ENCODE measurements at regions not wholly inside any gene's neighbourhood (a gene's known extent, or its start where the extent isn't known, plus 50 kb on each side); places are given as distances from the start of the nearest gene placed in this dataset.

DNA sequence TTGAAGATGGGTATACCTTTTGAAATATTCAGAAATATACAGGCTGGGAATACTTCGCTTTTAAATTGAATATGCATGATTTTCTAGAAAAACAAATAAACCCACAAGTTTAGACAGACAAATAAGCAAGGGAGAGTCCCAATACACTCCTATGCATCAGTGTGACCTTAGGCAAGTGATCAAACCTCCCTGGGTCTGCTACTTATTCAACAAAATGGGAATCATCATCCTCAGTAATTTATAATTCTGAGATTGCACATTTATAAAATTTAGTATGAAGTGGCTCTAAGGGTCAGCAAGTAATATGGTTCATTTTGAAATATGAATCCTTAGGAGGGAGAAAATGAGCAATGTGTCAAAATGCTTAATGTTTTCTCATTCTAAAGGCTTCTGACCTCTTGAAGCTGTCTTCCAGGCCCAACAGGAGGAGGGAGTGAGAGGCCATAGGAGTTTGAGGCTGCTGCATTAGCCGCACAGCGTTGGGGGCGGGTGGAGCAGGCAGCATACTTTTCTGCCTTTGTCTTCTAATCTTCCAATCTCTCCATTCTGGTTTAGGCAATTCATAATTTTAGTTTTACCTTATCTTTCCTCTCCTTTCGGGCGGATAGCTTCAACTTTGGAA is 155.1 kb downstream of the TRIB2 start:
- no peak for TF ChIP-seq POLR2A (IDR thresholded peaks at IDR 0.05; ENCODE audit: low read depth, low read length)
- DNase-seq (ENCODE audit: insufficient read length, low spot score) (no peak), FAIRE-seq (no peak)

GRCh38 chr2:12877761-12878160 is 161.0 kb downstream of the TRIB2 start:
- no peak for FAIRE-seq
- DNase-seq (ENCODE audit: insufficient read length, low spot score) = no peak
- no peak for TF ChIP-seq POLR2A (IDR thresholded peaks at IDR 0.05; ENCODE audit: low read depth, low read length)

- FAIRE-seq (no peak), DNase-seq (ENCODE audit: insufficient read length, low spot score) (no peak)
- TF ChIP-seq POLR2A (IDR thresholded peaks at IDR 0.05; ENCODE audit: low read depth, low read length) = no peak
These were observed 162.9 kb downstream of the TRIB2 start for GRCh38 chr2:12879649-12880048.

- DNase-seq (ENCODE audit: insufficient read length, low spot score) = no peak
- FAIRE-seq = no peak
- no peak for TF ChIP-seq POLR2A (IDR thresholded peaks at IDR 0.05; ENCODE audit: low read depth, low read length)
These were observed 165.2 kb downstream of the TRIB2 start for GRCh38 chr2:12881952-12882351.

DNA sequence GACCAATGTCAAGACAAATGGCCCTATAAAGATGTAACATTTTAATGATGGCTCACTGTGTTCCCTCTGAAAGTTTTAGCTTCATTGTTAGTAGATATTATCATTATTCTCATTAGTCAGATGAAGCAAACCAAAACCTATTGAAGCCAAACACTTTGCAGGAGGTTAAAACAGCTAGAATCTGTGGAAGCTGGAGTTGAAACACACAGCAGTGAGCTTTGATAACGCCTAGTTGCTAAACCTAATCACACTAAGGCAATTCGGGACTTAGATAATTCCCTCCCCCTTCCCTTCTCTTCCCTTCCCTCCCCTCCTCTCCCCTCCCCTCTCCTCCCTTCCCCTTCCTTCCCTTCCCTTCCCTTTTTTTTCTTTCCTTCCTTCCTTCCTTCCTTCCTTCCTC is 165.7 kb downstream of the TRIB2 start:
- DNase-seq (ENCODE audit: insufficient read length, low spot score) = no peak
- no peak for TF ChIP-seq POLR2A (IDR thresholded peaks at IDR 0.05; ENCODE audit: low read depth, low read length)
- no peak for FAIRE-seq

GRCh38 chr2:12883906-12884305 is 167.2 kb downstream of the TRIB2 start:
- TF ChIP-seq POLR2A (IDR thresholded peaks at IDR 0.05; ENCODE audit: low read depth, low read length) = no peak
- FAIRE-seq (no peak), DNase-seq (ENCODE audit: insufficient read length, low spot score) (no peak)

DNA sequence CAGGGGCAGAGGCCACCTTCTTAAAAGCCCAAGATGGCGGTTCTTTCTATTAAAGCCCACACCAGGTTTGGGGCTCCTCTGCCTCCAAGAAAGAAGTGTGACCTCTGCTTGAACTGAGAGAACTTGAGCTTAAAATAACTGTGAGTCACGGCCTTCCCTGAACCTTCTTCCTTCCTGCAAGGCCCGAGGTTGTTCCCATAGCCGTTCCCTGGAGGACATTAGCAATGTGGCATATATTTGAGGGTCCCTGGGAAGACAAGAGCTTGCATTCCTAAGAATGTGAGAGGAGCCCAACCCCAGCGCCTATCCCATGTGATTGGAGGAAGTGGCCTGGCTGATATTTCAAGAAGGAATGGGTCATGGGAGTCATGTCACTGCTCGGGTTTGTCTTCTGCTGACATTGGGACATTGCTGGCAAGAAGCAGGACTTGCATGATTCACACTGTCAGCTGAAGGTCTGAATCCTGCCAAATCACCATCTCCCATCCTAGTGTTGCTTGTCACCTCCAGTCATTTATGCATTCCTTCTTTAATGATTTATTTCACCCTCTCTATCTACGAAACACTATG is 168.1 kb downstream of the TRIB2 start:
- no peak for TF ChIP-seq POLR2A (IDR thresholded peaks at IDR 0.05; ENCODE audit: low read depth, low read length)
- DNase-seq (ENCODE audit: insufficient read length, low spot score) = peak; percentile 41
- FAIRE-seq = peak; percentile 80

DNA sequence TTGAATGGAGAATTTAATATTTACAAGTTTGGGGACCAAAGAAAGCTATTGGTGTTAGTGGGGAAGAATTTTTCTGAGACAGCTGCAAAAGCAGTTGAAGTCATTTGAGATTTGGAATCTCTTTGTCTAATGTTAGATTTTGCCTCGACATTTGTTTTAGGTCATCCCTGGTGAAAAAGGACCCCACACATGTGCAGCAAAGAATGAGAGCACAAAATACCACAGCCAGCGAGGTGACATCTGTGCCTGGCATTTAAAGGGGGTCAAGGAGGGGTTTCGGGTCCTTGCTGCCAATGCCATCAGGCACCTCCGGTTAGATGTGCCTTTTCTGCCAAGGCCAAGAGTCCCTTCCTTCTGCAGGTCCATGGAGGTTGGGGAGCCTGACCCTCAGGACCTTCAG is 173.3 kb downstream of the TRIB2 start:
- TF ChIP-seq POLR2A (IDR thresholded peaks at IDR 0.05; ENCODE audit: low read depth, low read length) = no peak
- DNase-seq (ENCODE audit: insufficient read length, low spot score) (no peak), FAIRE-seq (no peak)

GRCh38 chr2:12890481-12890991 is 173.8 kb downstream of the TRIB2 start:
- no peak for TF ChIP-seq POLR2A (IDR thresholded peaks at IDR 0.05; ENCODE audit: low read depth, low read length)
- no peak for DNase-seq (ENCODE audit: insufficient read length, low spot score)
- no peak for FAIRE-seq

- DNase-seq (ENCODE audit: insufficient read length, low spot score) (no peak), FAIRE-seq (no peak)
- no peak for TF ChIP-seq POLR2A (IDR thresholded peaks at IDR 0.05; ENCODE audit: low read depth, low read length)
These were observed 178.3 kb downstream of the TRIB2 start for GRCh38 chr2:12895017-12895416.

- no peak for FAIRE-seq
- no peak for TF ChIP-seq POLR2A (IDR thresholded peaks at IDR 0.05; ENCODE audit: low read depth, low read length)
- DNase-seq (ENCODE audit: insufficient read length, low spot score) = no peak
These were observed 179.7 kb downstream of the TRIB2 start for GRCh38 chr2:12896318-12896982.

DNA sequence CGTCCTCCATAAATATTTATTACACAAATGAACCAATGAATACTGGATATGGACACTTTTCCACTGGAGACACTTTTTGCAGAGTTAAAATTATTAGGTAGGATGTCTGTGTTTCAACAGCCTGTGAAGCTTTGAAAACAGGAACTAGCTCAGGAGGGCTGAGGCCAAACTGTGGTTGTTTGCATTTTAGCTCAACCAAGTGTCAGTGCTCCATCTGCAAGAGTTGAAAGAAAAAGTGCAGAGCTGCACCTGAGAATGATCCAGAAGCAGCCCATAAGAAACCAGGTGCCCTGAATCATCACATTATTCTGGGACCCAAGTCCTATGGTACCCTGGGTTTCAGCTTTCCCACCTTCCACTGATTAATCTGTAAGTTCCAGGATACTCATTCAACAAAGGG is 180.4 kb downstream of the TRIB2 start:
- no peak for DNase-seq (ENCODE audit: insufficient read length, low spot score)
- TF ChIP-seq POLR2A (IDR thresholded peaks at IDR 0.05; ENCODE audit: low read depth, low read length) = no peak
- no peak for FAIRE-seq

DNA sequence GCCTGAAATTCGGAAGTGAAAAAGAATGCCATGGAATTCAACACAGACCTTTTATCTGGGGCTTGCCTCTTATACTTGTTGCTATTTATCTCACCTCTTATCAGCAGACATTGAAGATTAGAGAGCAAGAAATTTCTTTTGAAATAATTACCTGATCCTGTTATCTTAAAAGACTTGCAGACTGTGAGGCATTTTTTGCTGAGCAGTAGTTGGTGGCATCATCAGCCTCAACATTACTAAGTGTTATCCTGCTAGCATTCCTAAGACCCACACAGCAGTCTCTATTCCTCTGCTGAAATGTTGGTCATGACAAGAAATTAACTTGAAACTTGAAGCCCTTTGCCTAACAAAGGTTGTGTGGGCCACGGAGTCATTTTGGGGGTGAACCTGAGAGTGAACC is 186.5 kb downstream of the TRIB2 start:
- FAIRE-seq (no peak), DNase-seq (ENCODE audit: insufficient read length, low spot score) (no peak)
- TF ChIP-seq POLR2A (IDR thresholded peaks at IDR 0.05; ENCODE audit: low read depth, low read length) = no peak

- FAIRE-seq (no peak), DNase-seq (ENCODE audit: insufficient read length, low spot score) (no peak)
- no peak for TF ChIP-seq POLR2A (IDR thresholded peaks at IDR 0.05; ENCODE audit: low read depth, low read length)
These were observed 193.7 kb downstream of the TRIB2 start for GRCh38 chr2:12910431-12910830.

DNA sequence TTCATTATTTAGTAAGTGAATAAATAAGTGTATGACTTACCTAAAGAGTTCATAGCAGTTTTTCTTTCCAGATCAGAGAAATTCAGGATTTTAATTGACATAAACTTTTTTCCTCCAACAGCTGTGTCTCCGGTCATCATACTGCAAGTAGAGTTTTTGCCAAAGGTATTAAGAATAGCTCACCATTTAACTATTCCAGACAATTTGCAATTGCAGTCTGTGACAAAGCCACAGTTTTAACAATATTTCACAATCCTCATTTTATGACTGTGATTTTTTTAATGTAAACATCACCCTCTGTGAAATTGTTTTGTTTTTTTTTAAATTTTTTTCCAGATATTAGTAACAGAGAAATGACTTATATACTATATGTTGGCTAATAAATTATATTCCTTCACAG is 199.1 kb downstream of the TRIB2 start:
- no peak for TF ChIP-seq POLR2A (IDR thresholded peaks at IDR 0.05; ENCODE audit: low read depth, low read length)
- FAIRE-seq (no peak), DNase-seq (ENCODE audit: insufficient read length, low spot score) (no peak)
